Effector memory CD8-positive, alpha-beta T cell (primary cell): ENCODE measurements at regions not wholly inside any gene's neighbourhood (a gene's known extent, or its start where the extent isn't known, plus 50 kb on each side); places are given as distances from the start of the nearest gene placed in this dataset.
"Not testable (repeated sequence)": the region's sequence is repeated elsewhere in the genome, so short reads cannot be mapped to it uniquely, and the experiment has no call there.

Source experiments
- ATAC-seq: fragments of 150-1000 bp; cut with Tn5 transposase; replicated peaks from 2 replicates; pipeline ENCODE4 v1.10.0; 2021; ENCODE audit warnings: mild to moderate bottlenecking, moderate library complexity
- DNase-seq, 3 experiments: peaks; one replicate each; pipeline ENCODE4 v3.0.0; 2021
- H3K27ac Mint-ChIP-seq, 2 donors: one replicate each; pipeline ENCODE4 v1.8.0; 2022; ENCODE audit warnings: mild to moderate bottlenecking in 2 of 2, mixed read lengths in 2 of 2, moderate library complexity in 2 of 2
- H3K27me3 Mint-ChIP-seq, 2 donors: one replicate each; pipeline ENCODE4 v1.8.0; 2022; ENCODE audit warnings: mixed read lengths in 2 of 2
- H3K36me3 Mint-ChIP-seq: one replicate; pipeline ENCODE4 v1.8.0; 2022; ENCODE audit warnings: mild to moderate bottlenecking, moderate library complexity, mixed read lengths; ENCODE audit not compliant: insufficient read depth
- H3K4me1 Mint-ChIP-seq, 2 donors: one replicate each; pipeline ENCODE4 v1.8.0; 2022; ENCODE audit warnings: low read depth in 2 of 2, mixed read lengths in 2 of 2
- H3K4me3 Mint-ChIP-seq, 2 donors: one replicate each; pipeline ENCODE4 v1.8.0; 2022; ENCODE audit warnings: mild to moderate bottlenecking in 2 of 2, mixed read lengths in 2 of 2, moderate library complexity in 2 of 2
- H3K9me3 Mint-ChIP-seq, 2 donors: one replicate each; pipeline ENCODE4 v1.8.0; 2022; ENCODE audit warnings: mixed read lengths in 2 of 2

GRCh38 chr6:113027780-113028179, 680.6 kb downstream of the RFPL4B start:
- H3K4me3 Mint-ChIP-seq: no peak overlapping the region
- H3K27ac Mint-ChIP-seq: no peak overlapping the region
- ATAC-seq (no peak), DNase-seq (no peak)
- no peaks in the 10 kb centered on the region for H3K4me1 Mint-ChIP-seq
- H3K36me3 Mint-ChIP-seq: no peaks in the 10 kb centered on the region
- H3K9me3 Mint-ChIP-seq: peaks cover 16 to 20% of the 10 kb centered on the region in 2 donors
- H3K27me3 Mint-ChIP-seq: no peaks in the 10 kb centered on the region

- DNase-seq, H3K27ac Mint-ChIP-seq, H3K4me1 Mint-ChIP-seq, H3K4me3 Mint-ChIP-seq, ATAC-seq, H3K27me3 Mint-ChIP-seq, H3K36me3 Mint-ChIP-seq: not testable (repeated sequence)
- peaks cover 16 to 21% of the 10 kb centered on the region in 2 donors for H3K9me3 Mint-ChIP-seq
Observed at GRCh38 chr6:113029161-113029560, 682.0 kb downstream of the RFPL4B start.

- no peak for DNase-seq
Observed at GRCh38 chr6:113031591-113032238, 684.6 kb downstream of the RFPL4B start.

GRCh38 chr6:113039005-113039404, 691.9 kb downstream of the RFPL4B start:
- peaks cover 2 to 21% of the 10 kb centered on the region in 2 donors for H3K9me3 Mint-ChIP-seq
- no peak overlapping the region for H3K27ac Mint-ChIP-seq
- H3K27me3 Mint-ChIP-seq: no peaks in the 10 kb centered on the region
- ATAC-seq: no peak
- no peak overlapping the region for H3K4me3 Mint-ChIP-seq
- H3K36me3 Mint-ChIP-seq: no peaks in the 10 kb centered on the region
- no peak for DNase-seq
- H3K4me1 Mint-ChIP-seq: no peaks in the 10 kb centered on the region

More at GRCh38 chr6:113031591-113032238, 684.6 kb downstream of the RFPL4B start:
- no peaks in the 10 kb centered on the region for H3K36me3 Mint-ChIP-seq
- peaks cover 16 to 30% of the 10 kb centered on the region in 2 donors for H3K9me3 Mint-ChIP-seq
- no peak overlapping the region for H3K27ac Mint-ChIP-seq
- H3K4me3 Mint-ChIP-seq: no peak overlapping the region
- no peaks in the 10 kb centered on the region for H3K27me3 Mint-ChIP-seq
- no peaks in the 10 kb centered on the region for H3K4me1 Mint-ChIP-seq
- no peak for ATAC-seq

- ATAC-seq (no peak), DNase-seq (no peak)
- peaks cover 5 to 16% of the 10 kb centered on the region in 2 donors for H3K9me3 Mint-ChIP-seq
- H3K27ac Mint-ChIP-seq: no peak overlapping the region
- H3K36me3 Mint-ChIP-seq: no peaks in the 10 kb centered on the region
- no peak overlapping the region for H3K4me3 Mint-ChIP-seq
- no peaks in the 10 kb centered on the region for H3K27me3 Mint-ChIP-seq
- H3K4me1 Mint-ChIP-seq: no peaks in the 10 kb centered on the region
Observed at GRCh38 chr6:113047148-113047547, 700.0 kb downstream of the RFPL4B start.

- H3K4me3 Mint-ChIP-seq: no peak overlapping the region
- no peak for ATAC-seq
Observed at GRCh38 chr6:113047932-113048331, 700.8 kb downstream of the RFPL4B start.

GRCh38 chr6:113048741-113049140, 701.6 kb downstream of the RFPL4B start:
- no peaks in the 10 kb centered on the region for H3K27me3 Mint-ChIP-seq
- peaks cover 5 to 16% of the 10 kb centered on the region in 2 donors for H3K9me3 Mint-ChIP-seq
- ATAC-seq: no peak
- no peaks in the 10 kb centered on the region for H3K36me3 Mint-ChIP-seq
- no peak for DNase-seq
- no peak overlapping the region for H3K4me3 Mint-ChIP-seq
- no peaks in the 10 kb centered on the region for H3K4me1 Mint-ChIP-seq
- no peak overlapping the region for H3K27ac Mint-ChIP-seq

More at GRCh38 chr6:113047932-113048331, 700.8 kb downstream of the RFPL4B start:
- Mint-ChIP-seq H3K9me3 (peaks cover 5 to 16% of the 10 kb centered on the region in 2 donors), H3K36me3 (no peaks in the 10 kb centered on the region), H3K4me1 (no peaks in the 10 kb centered on the region), H3K27ac (no peak overlapping the region), H3K27me3 (no peaks in the 10 kb centered on the region)
- DNase-seq: no peak

- H3K27ac Mint-ChIP-seq: no peak overlapping the region
- H3K36me3 Mint-ChIP-seq: no peaks in the 10 kb centered on the region
- H3K27me3 Mint-ChIP-seq: no peaks in the 10 kb centered on the region
- H3K4me3 Mint-ChIP-seq: no peak overlapping the region
- DNase-seq: no peak
- ATAC-seq: no peak
- peaks cover 5 to 16% of the 10 kb centered on the region in 2 donors for H3K9me3 Mint-ChIP-seq
- H3K4me1 Mint-ChIP-seq: no peaks in the 10 kb centered on the region
Observed at GRCh38 chr6:113049190-113049589, 702.1 kb downstream of the RFPL4B start.

GRCh38 chr6:113050010-113050858, 703.1 kb downstream of the RFPL4B start:
- DNase-seq: no peak
- Mint-ChIP-seq H3K9me3 (peaks cover 5 to 14% of the 10 kb centered on the region in 2 donors), H3K4me1 (no peaks in the 10 kb centered on the region), H3K36me3 (no peaks in the 10 kb centered on the region), H3K27ac (no peak overlapping the region), H3K4me3 (no peak overlapping the region), H3K27me3 (no peaks in the 10 kb centered on the region)
- ATAC-seq: no peak

GRCh38 chr6:113050979-113051378, 703.8 kb downstream of the RFPL4B start:
- DNase-seq (no peak), ATAC-seq (no peak)
- no peaks in the 10 kb centered on the region for H3K4me1 Mint-ChIP-seq
- H3K27ac Mint-ChIP-seq: no peak overlapping the region
- H3K9me3 Mint-ChIP-seq: peaks cover 9 to 13% of the 10 kb centered on the region in 2 donors
- no peaks in the 10 kb centered on the region for H3K36me3 Mint-ChIP-seq
- H3K4me3 Mint-ChIP-seq: no peak overlapping the region
- H3K27me3 Mint-ChIP-seq: no peaks in the 10 kb centered on the region

- no peaks in the 10 kb centered on the region for H3K27me3 Mint-ChIP-seq
- ATAC-seq: no peak
- H3K9me3 Mint-ChIP-seq: peaks cover 14 to 18% of the 10 kb centered on the region in 2 donors
- H3K36me3 Mint-ChIP-seq: no peaks in the 10 kb centered on the region
- no peak overlapping the region for H3K27ac Mint-ChIP-seq
- H3K4me3 Mint-ChIP-seq: no peak overlapping the region
- no peaks in the 10 kb centered on the region for H3K4me1 Mint-ChIP-seq
- DNase-seq: no peak
Observed at GRCh38 chr6:113052506-113052905, 705.4 kb downstream of the RFPL4B start.

GRCh38 chr6:113055061-113055460, 707.9 kb downstream of the RFPL4B start:
- H3K27me3 Mint-ChIP-seq: no peaks in the 10 kb centered on the region
- H3K4me1 Mint-ChIP-seq: no peaks in the 10 kb centered on the region
- H3K4me3 Mint-ChIP-seq: no peak overlapping the region
- no peak for ATAC-seq
- peaks cover 7 to 23% of the 10 kb centered on the region in 2 donors for H3K9me3 Mint-ChIP-seq
- no peaks in the 10 kb centered on the region for H3K36me3 Mint-ChIP-seq
- no peak overlapping the region for H3K27ac Mint-ChIP-seq
- no peak for DNase-seq

- H3K27me3 Mint-ChIP-seq: no peaks in the 10 kb centered on the region
- H3K36me3 Mint-ChIP-seq: no peaks in the 10 kb centered on the region
- peaks cover 3 to 20% of the 10 kb centered on the region in 2 donors for H3K9me3 Mint-ChIP-seq
- no peak overlapping the region for H3K4me3 Mint-ChIP-seq
- ATAC-seq (no peak), DNase-seq (no peak)
- H3K27ac Mint-ChIP-seq: no peak overlapping the region
- no peaks in the 10 kb centered on the region for H3K4me1 Mint-ChIP-seq
Observed at GRCh38 chr6:113055998-113056397, 708.9 kb downstream of the RFPL4B start.

- H3K4me1 Mint-ChIP-seq: no peaks in the 10 kb centered on the region
- no peak overlapping the region for H3K27ac Mint-ChIP-seq
- H3K36me3 Mint-ChIP-seq: no peaks in the 10 kb centered on the region
- no peaks in the 10 kb centered on the region for H3K27me3 Mint-ChIP-seq
- no peak for ATAC-seq
- H3K9me3 Mint-ChIP-seq: peaks cover 3 to 18% of the 10 kb centered on the region in 2 donors
- DNase-seq: no peak
- H3K4me3 Mint-ChIP-seq: no peak overlapping the region
Observed at GRCh38 chr6:113057567-113058053, 710.5 kb downstream of the RFPL4B start.
